K562 (cell line): ENCODE measurements at regions not wholly inside any gene's neighbourhood (a gene's known extent, or its start where the extent isn't known, plus 50 kb on each side); places are given as distances from the start of the nearest gene placed in this dataset.

ENCODE experiments used
- ATAC-seq: fragments of 200-7000 bp; cut with Tn5 transposase; 3 replicates; pipeline ENCODE4 v1.9.1; 2020; ENCODE audit warnings: moderate library complexity
- BruUV-seq: library from RNA; stranded (reverse); fragments of 400-500 nt; replicated peaks from 2 replicates; lab custom pipeline; 2021; lab: Mats Ljungman, UMichigan
- CTCF ChIA-PET: fragments of 300-600 bp; formaldehyde crosslinking; extraction: SDS; loops from one replicate; lab custom pipeline; 2021; ENCODE audit warnings: low intra/inter-chr PET ratio; lab: Yijun Ruan, JAX
- POLR2A ChIA-PET: fragments of 300-600, 350-650 bp; sonication (Branson Sonifier 250); formaldehyde crosslinking; extraction: SDS; loops from one replicate; lab custom pipeline; 2021; ENCODE audit warnings: antibody characterized with exemption, inconsistent platforms; lab: Yijun Ruan, JAX
- DNase-seq, 4 experiments: peaks; one replicate each; pipeline versions ENCODE4 v3.0.0 to v3.0.0-alpha.2; 2011 to 2018; ENCODE audit warnings: low spot score in 3 of 4, mixed read lengths in 3 of 4; ENCODE audit errors: extremely low read depth in 1 of 4
- FAIRE-seq: peaks from 2 replicates; lab custom pipeline; 2011; peaks lifted over from hg19 to GRCh38; lab: Jason Lieb, UNC
- H2AFZ ChIP-seq: 2 replicates; pipeline ENCODE4 v1.6.0; 2011; ENCODE audit warnings: low read depth, low read length, control low read depth, inconsistent platforms
- H3K27ac ChIP-seq: fragments of 200-600 bp; 3 replicates; pipeline ENCODE4 v1.8.0; 2011; ENCODE audit warnings: low read depth, mild to moderate bottlenecking, control low read depth, inconsistent platforms, low read length, moderate library complexity, mixed read lengths; ENCODE audit errors: extremely low read depth
- H3K27me3 ChIP-seq, 2 experiments: fragments of 300-600 bp in 1 of 2; 2 replicates in 1 of 2; 3 replicates in 1 of 2; pipeline versions ENCODE4 v1.6.0 to v1.8.0; 2011; ENCODE audit warnings: inconsistent platforms in 2 of 2, low read length in 2 of 2, mild to moderate bottlenecking in 1 of 2, mixed read lengths in 1 of 2, moderate library complexity in 1 of 2; ENCODE audit not compliant: control insufficient read depth in 2 of 2, insufficient read depth in 2 of 2
- H3K36me3 ChIP-seq: fragments of 300-600 bp; 3 replicates; pipeline ENCODE4 v1.8.0; 2011; ENCODE audit warnings: mild to moderate bottlenecking, low read length, inconsistent platforms; ENCODE audit not compliant: control insufficient read depth, insufficient read depth
- H3K4me1 ChIP-seq, 2 experiments: fragments of 200-600 bp in 1 of 2; replicated peaks in 1 of 2; 2 replicates in 1 of 2; 3 replicates in 1 of 2; pipeline versions ENCODE4 v1.5.1 to v1.8.0; 2011; ENCODE audit warnings: inconsistent platforms in 2 of 2, low read length in 2 of 2, mild to moderate bottlenecking in 1 of 2, mixed read lengths in 1 of 2, moderate library complexity in 1 of 2; ENCODE audit not compliant: control insufficient read depth in 2 of 2, insufficient read depth in 2 of 2
- H3K4me2 ChIP-seq: 2 replicates; pipeline ENCODE4 v1.6.1; 2011; ENCODE audit warnings: low read length, control low read depth, inconsistent platforms, mixed read lengths; ENCODE audit not compliant: insufficient read depth
- H3K4me3 ChIP-seq: fragments of 200-600 bp; sonication (generic), shearing (Covaris generic); 2 replicates; pipeline ENCODE4 v1.5.1; 2016; ENCODE audit warnings: control low read depth, inconsistent platforms
- H3K79me2 ChIP-seq: fragments of 200-600 bp; 3 replicates; pipeline ENCODE4 v1.8.0; 2011; ENCODE audit warnings: low read length, inconsistent platforms; ENCODE audit not compliant: control insufficient read depth, insufficient read depth
- H3K9ac ChIP-seq, 2 experiments: 2 replicates each; pipeline versions ENCODE4 v1.6.0 to v1.6.1; 2011; ENCODE audit warnings: low read depth in 2 of 2, low read length in 2 of 2, control low read depth in 1 of 2, inconsistent platforms in 1 of 2, mild to moderate bottlenecking in 1 of 2, mixed read lengths in 1 of 2; ENCODE audit not compliant: insufficient read depth in 1 of 2
- H3K9me1 ChIP-seq: one replicate; pipeline ENCODE4 v1.6.0; 2011; ENCODE audit warnings: inconsistent platforms, mild to moderate bottlenecking, low read length, moderate library complexity; ENCODE audit not compliant: control insufficient read depth, insufficient read depth
- H3K9me3 ChIP-seq: replicated peaks from 2 replicates; pipeline ENCODE4 v1.5.1; 2011; ENCODE audit warnings: low read depth, low read length, inconsistent platforms; ENCODE audit not compliant: control insufficient read depth, insufficient read depth
- H4K20me1 ChIP-seq: replicated peaks from 2 replicates; pipeline ENCODE4 v1.6.1; 2011; ENCODE audit warnings: low read length, inconsistent platforms, mixed read lengths; ENCODE audit not compliant: control insufficient read depth, insufficient read depth
- BCLAF1 ChIP-seq, 2 experiments: fragments of 450-650 bp in 1 of 2; IDR thresholded peaks; 2 replicates each; pipeline ENCODE4 v1.6.1; 2011 to 2017; ENCODE audit warnings: low read depth in 2 of 2, antibody characterized with exemption in 1 of 2, borderline replicate concordance in 1 of 2, low read length in 1 of 2, mild to moderate bottlenecking in 1 of 2, mixed read lengths in 1 of 2; ENCODE audit not compliant: control insufficient read depth in 1 of 2
- EHMT2 ChIP-seq: fragments of 450-650 bp; IDR thresholded peaks from 2 replicates; pipeline ENCODE4 v1.6.1; 2018; ENCODE audit warnings: antibody characterized with exemption
- GTF2F1 ChIP-seq: IDR thresholded peaks from 2 replicates; pipeline ENCODE4 v1.6.1; 2011; ENCODE audit warnings: low read depth, low read length, improper control_type of control experiment
- HNRNPH1 ChIP-seq: fragments of 200-400 bp; formaldehyde crosslinking; optimal IDR thresholded peaks from 2 replicates; pipeline ENCODE3; 2017; ENCODE audit warnings: low read depth, mild to moderate bottlenecking, low read length, moderate library complexity
- POLR2A ChIP-seq: fragments of 450-650 bp; conservative IDR thresholded peaks from 2 replicates; pipeline ENCODE4 v1.6.1; 2016
- RAD21 ChIP-seq, 2 experiments: fragments of 250-450 bp in 1 of 2; fragments of 450-650 bp in 1 of 2; sonication (Bioruptor Pico) in 1 of 2; formaldehyde crosslinking in 1 of 2; IDR thresholded peaks in 1 of 2; conservative IDR thresholded peaks in 1 of 2; 2 replicates each; pipeline versions ENCODE4 v1.4.0 to v1.8.0; 2020 to 2022; ENCODE audit warnings: mild to moderate bottlenecking in 2 of 2, moderate library complexity in 1 of 2
- RBM22 ChIP-seq: fragments of 200-400 bp; formaldehyde crosslinking; IDR thresholded peaks from 2 replicates; pipeline ENCODE4 v1.6.1; 2018; ENCODE audit warnings: low read length, low read depth; ENCODE audit not compliant: poor library complexity, severe bottlenecking
- RBM25 ChIP-seq: fragments of 200-400 bp; formaldehyde crosslinking; IDR thresholded peaks from 2 replicates; pipeline ENCODE4 v1.6.1; 2018; ENCODE audit warnings: low read length, low read depth, moderate library complexity; ENCODE audit not compliant: severe bottlenecking
- ZNF766 ChIP-seq: fragments of 200-800 bp; sonication (Bioruptor generic); conservative IDR thresholded peaks from 2 replicates; pipeline ENCODE4 v1.6.1; 2016; ENCODE audit warnings: missing genetic modification characterization, missing compliant biosample characterization
- WGBS: fragments of 100-300 bp; shearing (Covaris generic); methylation state at CpG from one replicate; pipeline ENCODE4 v1.1.6; 2016; ENCODE audit warnings: low coverage, mixed read lengths; ENCODE audit not compliant: insufficient coverage; ENCODE audit errors: missing lambda C conversion rate; 5-methylcytosine and 5-hydroxymethylcytosine counted together
- in situ Hi-C: fragments of 300-500 bp; cut with MboI; formaldehyde crosslinking; loops from 4 replicates; pipeline ENCODE4 v1.15.0; 2018; ENCODE audit warnings: inconsistent platforms, mixed read lengths
- intact Hi-C: fragments of 100-400 bp; cut with micrococcal nuclease; formaldehyde crosslinking; loops from 2 replicates; pipeline ENCODE4 v1.14.2; 2022
- TF ChIP-seq, protein P1 (sequence below): sonication (generic); formaldehyde crosslinking; IDR thresholded peaks from 2 replicates; pipeline ENCODE4 v1.8.1; 2023; ENCODE audit warnings: mild to moderate bottlenecking, missing genetic modification reagents, moderate library complexity
- TF ChIP-seq, protein P2 (sequence below): fragments of 250-450 bp; sonication (Bioruptor Pico); IDR thresholded peaks from 2 replicates; pipeline ENCODE4 v1.4.0; 2020

DNA sequence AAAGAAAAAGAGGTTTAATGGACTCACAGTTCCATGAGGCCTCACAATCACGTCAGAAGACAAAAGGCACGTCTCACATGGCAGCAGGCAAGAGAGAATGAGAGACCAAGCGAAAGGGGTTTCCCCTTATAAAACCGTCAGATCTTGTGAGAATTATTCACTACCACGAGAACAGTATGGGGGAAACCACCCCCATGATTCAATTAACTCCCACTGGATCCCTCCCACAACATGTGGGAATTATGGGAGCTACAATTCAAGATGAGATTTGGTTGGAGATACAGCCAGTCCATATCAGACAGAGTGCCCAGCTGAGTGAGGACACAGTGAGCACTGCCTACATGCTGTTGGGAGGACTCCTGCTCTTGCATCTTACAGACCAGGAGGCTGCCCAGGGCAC lies 148.4 kb downstream of the TEX36 start:
- H3K27me3 ChIP-seq = peaks cover 2 to 54% of the 10 kb centered on the region in 2 experiments; a peak in 3 of 5 replicates
- H3K27ac ChIP-seq = no peak overlapping the region
- no peaks in the 10 kb centered on the region for H3K9me3 ChIP-seq
- H2AFZ ChIP-seq = no peak overlapping the region
- H3K9ac ChIP-seq = no peak overlapping the region
- H3K36me3 ChIP-seq = no peaks in the 10 kb centered on the region
- BruUV-seq = no TSS peak
- H3K4me2 ChIP-seq = no peak overlapping the region
- POLR2A ChIA-PET = no interaction called here
- no peaks in the 10 kb centered on the region for H3K79me2 ChIP-seq
- H3K4me3 ChIP-seq = no peak overlapping the region
- CTCF ChIA-PET = no interaction called here
- DNase-seq (no peak), FAIRE-seq (no peak), ATAC-seq (no peak)
- H3K9me1 ChIP-seq = no peaks in the 10 kb centered on the region
- 0% methylated on average over 5 of the region's 5 CpGs for WGBS
- in situ Hi-C loops (no loop called here), intact Hi-C loops (no loop called here)
- H3K4me1 ChIP-seq = no peaks in the 10 kb centered on the region
- TF ChIP-seq ZNF766 = 0 out of 2 replicates have a peak, but pooled peaks have one; percentile 17
- TF ChIP-seq EHMT2 = no peak
- H4K20me1 ChIP-seq = no peaks in the 10 kb centered on the region

- ChIA-PET CTCF (no interaction called here), POLR2A (no interaction called here)
- Histone ChIP-seq H2AFZ (no peak overlapping the region), H3K79me2 (no peaks in the 10 kb centered on the region), H3K36me3 (no peaks in the 10 kb centered on the region), H3K9ac (no peak overlapping the region), H4K20me1 (no peaks in the 10 kb centered on the region), H3K4me3 (no peak overlapping the region), H3K4me1 (no peaks in the 10 kb centered on the region), H3K4me2 (no peak overlapping the region), H3K27ac (no peak overlapping the region), H3K9me3 (no peaks in the 10 kb centered on the region), H3K27me3 (peaks cover 2 to 50% of the 10 kb centered on the region in 2 experiments; a peak in 3 of 5 replicates), H3K9me1 (no peaks in the 10 kb centered on the region)
- 0% methylated on average over 6 of the region's 8 CpGs for WGBS
- DNase-seq (no peak), FAIRE-seq (no peak), ATAC-seq (no peak)
- in situ Hi-C loops = no loop called here
- intact Hi-C loops = no loop called here
- no TSS peak for BruUV-seq
- TF ChIP-seq BCLAF1 (IDR thresholded peaks at IDR 0.05; ENCODE audit: borderline replicate concordance in 1 of 2, control insufficient read depth in 1 of 2, low read depth in 2 of 2, low read length in 1 of 2) (no peak), HNRNPH1 (no peak), RBM22 (no peak), POLR2A (no peak), RAD21 (CRISPR knock-in tag; conservative IDR thresholded peaks at IDR 0.05 in 1 of 2, IDR thresholded peaks at IDR 0.05 in 1 of 2) (no peak), GTF2F1 (no peak), RBM25 (no peak)
- TF ChIP-seq, protein P1, sequence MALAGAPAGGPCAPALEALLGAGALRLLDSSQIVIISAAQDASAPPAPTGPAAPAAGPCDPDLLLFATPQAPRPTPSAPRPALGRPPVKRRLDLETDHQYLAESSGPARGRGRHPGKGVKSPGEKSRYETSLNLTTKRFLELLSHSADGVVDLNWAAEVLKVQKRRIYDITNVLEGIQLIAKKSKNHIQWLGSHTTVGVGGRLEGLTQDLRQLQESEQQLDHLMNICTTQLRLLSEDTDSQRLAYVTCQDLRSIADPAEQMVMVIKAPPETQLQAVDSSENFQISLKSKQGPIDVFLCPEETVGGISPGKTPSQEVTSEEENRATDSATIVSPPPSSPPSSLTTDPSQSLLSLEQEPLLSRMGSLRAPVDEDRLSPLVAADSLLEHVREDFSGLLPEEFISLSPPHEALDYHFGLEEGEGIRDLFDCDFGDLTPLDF (CRISPR knock-in tag) = no peak
- TF ChIP-seq, protein P2, sequence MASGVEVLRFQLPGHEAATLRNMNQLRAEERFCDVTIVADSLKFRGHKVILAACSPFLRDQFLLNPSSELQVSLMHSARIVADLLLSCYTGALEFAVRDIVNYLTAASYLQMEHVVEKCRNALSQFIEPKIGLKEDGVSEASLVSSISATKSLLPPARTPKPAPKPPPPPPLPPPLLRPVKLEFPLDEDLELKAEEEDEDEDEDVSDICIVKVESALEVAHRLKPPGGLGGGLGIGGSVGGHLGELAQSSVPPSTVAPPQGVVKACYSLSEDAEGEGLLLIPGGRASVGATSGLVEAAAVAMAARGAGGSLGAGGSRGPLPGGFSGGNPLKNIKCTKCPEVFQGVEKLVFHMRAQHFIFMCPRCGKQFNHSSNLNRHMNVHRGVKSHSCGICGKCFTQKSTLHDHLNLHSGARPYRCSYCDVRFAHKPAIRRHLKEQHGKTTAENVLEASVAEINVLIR = no peak
Observed at GRCh38 chr10:125533866-125534265, 149.1 kb downstream of the TEX36 start.
